Spleen (tissue), 11 donors: ENCODE measurements at regions not wholly inside any gene's neighbourhood (a gene's known extent, or its start where the extent isn't known, plus 50 kb on each side); places are given as distances from the start of the nearest gene placed in this dataset.

Experiments
- DNase-seq: peaks from one replicate; pipeline ENCODE4 v3.0.0-alpha.2; 2020
- H3K27ac ChIP-seq, 8 donors: fragments of 200-600 bp; sonication (generic) in 7 of 8; 1 replicate in 4 of 8; 2 replicates in 4 of 8; pipeline versions ENCODE4 v1.5.0 to v1.8.0; 2016 to 2021; ENCODE audit warnings: inconsistent platforms in 4 of 8, mild to moderate bottlenecking in 4 of 8, moderate library complexity in 1 of 8
- H3K27me3 ChIP-seq, 7 donors: fragments of 200-600 bp; sonication (generic) in 6 of 7; replicated peaks in 1 of 7; 1 replicate in 4 of 7; 2 replicates in 3 of 7; pipeline versions ENCODE4 v1.5.0 to v1.8.0; 2016 to 2021; ENCODE audit warnings: inconsistent platforms in 3 of 7, mild to moderate bottlenecking in 1 of 7
- H3K36me3 ChIP-seq, 6 donors: fragments of 200-600 bp; sonication (generic) in 5 of 6; 1 replicate in 4 of 6; 2 replicates in 2 of 6; pipeline versions ENCODE4 v1.5.0 to v1.8.0; 2016 to 2021; ENCODE audit warnings: inconsistent platforms in 2 of 6
- H3K4me1 ChIP-seq, 6 donors: fragments of 200-600 bp; sonication (generic) in 5 of 6; 1 replicate in 3 of 6; 2 replicates in 3 of 6; pipeline versions ENCODE4 v1.5.0 to v1.8.0; 2016 to 2021; ENCODE audit warnings: inconsistent platforms in 3 of 6
- H3K4me3 ChIP-seq, 8 donors: fragments of 200-600 bp; sonication (generic) in 7 of 8; 1 replicate in 4 of 8; 2 replicates in 4 of 8; pipeline versions ENCODE4 v1.5.0 to v1.8.0; 2016 to 2021; ENCODE audit warnings: inconsistent platforms in 4 of 8, mild to moderate bottlenecking in 4 of 8, moderate library complexity in 2 of 8
- H3K9me3 ChIP-seq, 8 donors: fragments of 200-600 bp; sonication (generic) in 7 of 8; 1 replicate in 4 of 8; 2 replicates in 4 of 8; pipeline versions ENCODE4 v1.5.0 to v1.8.0; 2016 to 2021; ENCODE audit warnings: inconsistent platforms in 4 of 8
- POLR2A ChIP-seq, 3 donors: fragments of 450-650 bp; IDR thresholded peaks; one replicate each; pipeline ENCODE4 v1.5.1; 2017; ENCODE audit warnings: antibody characterized with exemption in 3 of 3, mild to moderate bottlenecking in 1 of 3
- POLR2AphosphoS5 ChIP-seq, 3 donors: sonication (generic); formaldehyde crosslinking; IDR thresholded peaks; one replicate each; pipeline ENCODE4 v1.5.1; 2017; ENCODE audit warnings: antibody characterized with exemption in 3 of 3
- WGBS, 5 donors: extraction: QIAGEN DNeasy Blood & Tissue Kit in 3 of 5; methylation state at CpG; one replicate each; pipeline versions ENCODE4 v1.1.5 to v1.1.7; 2013 to 2018; 5-methylcytosine and 5-hydroxymethylcytosine counted together
- intact Hi-C: fragments of 100-400 bp; cut with DNase I; formaldehyde crosslinking; loops from one replicate; pipeline ENCODE4 v1.15.0; 2023; ENCODE audit warnings: low total_unique reads
- TF ChIP-seq, protein P1 (sequence below), 11 experiments: fragments of 200-600 bp in 7 of 11; fragments of 450-650 bp in 4 of 11; sonication (generic) in 4 of 11; IDR thresholded peaks in 8 of 11; conservative IDR thresholded peaks in 3 of 11; 1 replicate in 7 of 11; 2 replicates in 4 of 11; pipeline versions ENCODE4 v1.4.0 to v1.8.0; 2016 to 2021; ENCODE audit warnings: antibody characterized with exemption in 11 of 11, inconsistent platforms in 4 of 11, mild to moderate bottlenecking in 1 of 11
- donor health status: healthy with polysubstance abuse.
- donor health status: DM: no; HTN: no; CAD: no; lungs with moderate emphysema.
- donor health status: DM: no; HTN: no; CAD: no.
- donor health status: Bipolar disorder and iron deficiency.
- donor health status: healthy.
- donor health status: DM: no; HTN: no; CAD: no.
- donor health status: DM: yes; HTN: yes; CAD: no.

DNA sequence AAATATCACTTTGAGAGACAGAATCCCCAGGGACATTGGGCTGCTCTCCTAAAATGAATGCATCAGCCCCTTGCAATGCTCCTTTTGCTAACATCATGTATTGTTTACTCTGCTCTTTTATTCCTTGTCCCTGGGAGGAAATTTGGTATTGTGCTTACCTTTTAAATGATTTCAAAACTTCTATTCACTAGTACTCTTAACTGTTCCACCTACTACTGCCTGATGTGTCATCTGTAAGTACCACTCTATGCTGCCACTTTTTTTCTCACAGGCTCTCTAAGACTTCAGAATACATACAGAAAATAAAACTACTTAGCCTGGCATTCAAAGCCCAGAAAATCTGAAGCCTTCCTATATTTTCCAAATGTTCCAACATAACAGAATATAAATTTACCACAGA is 667.2 kb downstream of the BRINP1 start:
- Histone ChIP-seq H3K4me3 (no peak overlapping the region), H3K27ac (no peak overlapping the region), H3K36me3 (no peaks in the 10 kb centered on the region), H3K4me1 (no peaks in the 10 kb centered on the region), H3K27me3 (no peaks in the 10 kb centered on the region), H3K9me3 (no peaks in the 10 kb centered on the region)
- intact Hi-C loops: no loop called here
- TF ChIP-seq POLR2A (IDR thresholded peaks at IDR 0.05) (no peak), POLR2AphosphoS5 (IDR thresholded peaks at IDR 0.05) (no peak)
- TF ChIP-seq, protein P1, sequence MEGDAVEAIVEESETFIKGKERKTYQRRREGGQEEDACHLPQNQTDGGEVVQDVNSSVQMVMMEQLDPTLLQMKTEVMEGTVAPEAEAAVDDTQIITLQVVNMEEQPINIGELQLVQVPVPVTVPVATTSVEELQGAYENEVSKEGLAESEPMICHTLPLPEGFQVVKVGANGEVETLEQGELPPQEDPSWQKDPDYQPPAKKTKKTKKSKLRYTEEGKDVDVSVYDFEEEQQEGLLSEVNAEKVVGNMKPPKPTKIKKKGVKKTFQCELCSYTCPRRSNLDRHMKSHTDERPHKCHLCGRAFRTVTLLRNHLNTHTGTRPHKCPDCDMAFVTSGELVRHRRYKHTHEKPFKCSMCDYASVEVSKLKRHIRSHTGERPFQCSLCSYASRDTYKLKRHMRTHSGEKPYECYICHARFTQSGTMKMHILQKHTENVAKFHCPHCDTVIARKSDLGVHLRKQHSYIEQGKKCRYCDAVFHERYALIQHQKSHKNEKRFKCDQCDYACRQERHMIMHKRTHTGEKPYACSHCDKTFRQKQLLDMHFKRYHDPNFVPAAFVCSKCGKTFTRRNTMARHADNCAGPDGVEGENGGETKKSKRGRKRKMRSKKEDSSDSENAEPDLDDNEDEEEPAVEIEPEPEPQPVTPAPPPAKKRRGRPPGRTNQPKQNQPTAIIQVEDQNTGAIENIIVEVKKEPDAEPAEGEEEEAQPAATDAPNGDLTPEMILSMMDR (IDR thresholded peaks at IDR 0.05 in 8 of 11, conservative IDR thresholded peaks at IDR 0.05 in 3 of 11): no peak
- no peak for DNase-seq

DNA sequence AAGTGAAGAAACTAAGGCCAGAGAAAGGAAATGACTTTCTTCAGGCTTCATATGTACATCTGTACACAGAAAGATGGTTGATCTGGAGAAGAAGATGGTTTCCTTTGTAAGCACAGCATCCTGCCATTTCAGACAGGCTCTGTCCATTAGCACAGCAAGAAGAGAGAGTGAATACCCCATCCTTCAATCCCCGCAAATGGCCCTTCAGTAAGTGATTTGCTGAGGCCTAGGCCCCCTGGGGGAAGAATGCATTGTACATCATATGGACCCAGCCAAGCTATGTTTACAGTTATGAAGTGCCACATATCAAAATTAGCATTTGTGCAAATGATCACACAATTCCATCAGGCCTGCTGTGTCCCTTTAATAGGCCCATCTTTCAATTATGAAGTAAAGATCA is 657.4 kb downstream of the BRINP1 start:
- H3K4me1 ChIP-seq: no peaks in the 10 kb centered on the region
- H3K27me3 ChIP-seq: no peaks in the 10 kb centered on the region
- TF ChIP-seq POLR2A (IDR thresholded peaks at IDR 0.05): no peak
- no peak for TF ChIP-seq POLR2AphosphoS5 (IDR thresholded peaks at IDR 0.05)
- TF ChIP-seq, protein P1 (IDR thresholded peaks at IDR 0.05 in 8 of 11, conservative IDR thresholded peaks at IDR 0.05 in 3 of 11): no peak
- intact Hi-C loops: no loop called here
- DNase-seq: no peak
- no peaks in the 10 kb centered on the region for H3K36me3 ChIP-seq
- H3K9me3 ChIP-seq: no peaks in the 10 kb centered on the region
- no peak overlapping the region for H3K27ac ChIP-seq
- no peak overlapping the region for H3K4me3 ChIP-seq
- WGBS, 5 donors: 86 to 94% (median 88%) methylated on average over 1 of the region's 1 CpG

DNA sequence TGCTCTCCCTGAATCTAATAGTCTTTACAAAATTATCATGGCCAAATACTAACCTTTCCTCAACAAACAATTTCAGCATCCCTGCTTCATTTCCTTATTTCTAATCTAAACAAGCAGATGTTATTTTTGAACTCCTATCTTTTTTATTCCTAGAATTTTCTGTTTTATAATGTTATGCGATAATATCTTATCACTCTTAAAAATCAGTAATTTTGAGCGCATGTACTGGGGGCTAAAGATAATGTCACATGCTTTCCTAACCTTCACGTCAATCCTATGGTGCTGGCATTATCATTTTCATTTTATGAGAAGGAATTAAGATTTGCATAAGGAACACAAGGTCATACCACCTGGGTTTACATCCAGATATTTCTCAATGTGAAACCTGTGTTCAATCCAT is 648.0 kb downstream of the BRINP1 start:
- no peak for DNase-seq
- intact Hi-C loops: no loop called here
- Histone ChIP-seq H3K27ac (no peak overlapping the region), H3K4me3 (no peak overlapping the region), H3K27me3 (no peaks in the 10 kb centered on the region), H3K9me3 (peaks cover 0 to 23% (median 0%) of the 10 kb centered on the region in 8 donors), H3K36me3 (no peaks in the 10 kb centered on the region), H3K4me1 (no peaks in the 10 kb centered on the region)
- TF ChIP-seq, protein P1 (IDR thresholded peaks at IDR 0.05 in 8 of 11, conservative IDR thresholded peaks at IDR 0.05 in 3 of 11): no peak
- TF ChIP-seq POLR2A (IDR thresholded peaks at IDR 0.05) (no peak), POLR2AphosphoS5 (IDR thresholded peaks at IDR 0.05) (no peak)
- 80 to 91% (median 85%) methylated on average over 3 of the region's 3 CpGs for WGBS, 5 donors

DNA sequence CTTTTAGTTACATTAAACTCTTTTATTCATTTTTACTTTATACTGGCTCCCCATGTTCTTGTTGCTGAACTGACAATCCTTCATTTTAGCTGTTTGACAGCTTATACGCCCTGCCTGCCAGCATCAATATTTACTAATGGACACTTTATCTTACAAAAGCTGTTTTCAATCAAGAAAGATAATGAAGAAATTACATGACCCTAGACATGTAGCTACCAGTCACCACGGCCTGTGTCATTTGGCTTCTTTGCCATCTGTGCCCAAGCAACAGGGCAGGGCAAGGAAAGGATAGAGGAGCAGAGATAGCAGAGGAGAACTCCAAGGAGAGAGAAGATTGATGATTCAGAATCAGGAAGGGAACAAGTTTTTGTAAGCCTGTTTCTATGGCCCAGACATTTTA is 647.3 kb downstream of the BRINP1 start:
- Histone ChIP-seq H3K27ac (no peak overlapping the region), H3K27me3 (no peaks in the 10 kb centered on the region), H3K36me3 (no peaks in the 10 kb centered on the region), H3K4me1 (no peaks in the 10 kb centered on the region), H3K9me3 (peaks cover 0 to 26% (median 0%) of the 10 kb centered on the region in 8 donors), H3K4me3 (no peak overlapping the region)
- DNase-seq: no peak
- no peak for TF ChIP-seq POLR2AphosphoS5 (IDR thresholded peaks at IDR 0.05)
- TF ChIP-seq POLR2A (IDR thresholded peaks at IDR 0.05): no peak
- TF ChIP-seq, protein P1 (IDR thresholded peaks at IDR 0.05 in 8 of 11, conservative IDR thresholded peaks at IDR 0.05 in 3 of 11): no peak
- 67 to 75% (median 69%) methylated on average over 2 of the region's 2 CpGs for WGBS, 5 donors
- intact Hi-C loops: no loop called here
